A549 (cell line): ENCODE measurements at regions not wholly inside any gene's neighbourhood (a gene's known extent, or its start where the extent isn't known, plus 50 kb on each side); places are given as distances from the start of the nearest gene placed in this dataset.

Experiments used
- JUNB ChIP-seq: fragments of >200 bp; sonication (Bioruptor Twin); formaldehyde crosslinking; IDR thresholded peaks from 2 replicates; pipeline ENCODE4 v1.6.1; 2016
- KDM5A ChIP-seq: fragments of 200-600 bp; sonication (generic); IDR thresholded peaks from 2 replicates; pipeline ENCODE4 v1.6.1; 2016; ENCODE audit warnings: antibody characterized with exemption, mild to moderate bottlenecking
- MAFK ChIP-seq: fragments of 450-650 bp; IDR thresholded peaks from 2 replicates; pipeline ENCODE4 v1.6.1; 2014; ENCODE audit not compliant: partially characterized antibody
- NFE2L2 ChIP-seq: fragments of 150-350 bp; conservative IDR thresholded peaks from 2 replicates; pipeline ENCODE4 v1.6.1; 2014; ENCODE audit warnings: low read length
- RAD21 ChIP-seq, 2 experiments: fragments of >200 bp in 1 of 2; sonication (Bioruptor Twin) in 1 of 2; formaldehyde crosslinking in 1 of 2; IDR thresholded peaks in 1 of 2; conservative IDR thresholded peaks in 1 of 2; 2 replicates in 1 of 2; 3 replicates in 1 of 2; pipeline ENCODE4 v1.6.1; 2012 to 2018; ENCODE audit warnings: inconsistent platforms in 1 of 2
- TP53 ChIP-seq: fragments of 250-450 bp; sonication (Bioruptor Pico); IDR thresholded peaks from 2 replicates; pipeline ENCODE4 v1.5.0; 2021; ENCODE audit warnings: mild to moderate bottlenecking, moderate library complexity
- ZFP36 ChIP-seq: fragments of 450-650 bp; IDR thresholded peaks from 2 replicates; pipeline ENCODE4 v1.6.1; 2014; ENCODE audit warnings: borderline replicate concordance; ENCODE audit not compliant: partially characterized antibody
- ZSCAN20 ChIP-seq: fragments of 250-450 bp; sonication (Bioruptor Pico); IDR thresholded peaks from 2 replicates; pipeline ENCODE4 v1.8.0; 2022; ENCODE audit warnings: mild to moderate bottlenecking, moderate library complexity
- TF ChIP-seq, protein P1 (sequence below): fragments of 450-650 bp; IDR thresholded peaks from 2 replicates; pipeline ENCODE4 v1.6.1; 2014; ENCODE audit warnings: antibody characterized with exemption
- TF ChIP-seq, protein P2 (sequence below): fragments of >200 bp; sonication (Bioruptor Twin); formaldehyde crosslinking; IDR thresholded peaks from 3 replicates; pipeline ENCODE4 v1.5.1; 2016
- TF ChIP-seq, protein P3 (sequence below): IDR thresholded peaks from 2 replicates; pipeline ENCODE4 v1.6.1; 2012; ENCODE audit warnings: low read depth, borderline replicate concordance

DNA sequence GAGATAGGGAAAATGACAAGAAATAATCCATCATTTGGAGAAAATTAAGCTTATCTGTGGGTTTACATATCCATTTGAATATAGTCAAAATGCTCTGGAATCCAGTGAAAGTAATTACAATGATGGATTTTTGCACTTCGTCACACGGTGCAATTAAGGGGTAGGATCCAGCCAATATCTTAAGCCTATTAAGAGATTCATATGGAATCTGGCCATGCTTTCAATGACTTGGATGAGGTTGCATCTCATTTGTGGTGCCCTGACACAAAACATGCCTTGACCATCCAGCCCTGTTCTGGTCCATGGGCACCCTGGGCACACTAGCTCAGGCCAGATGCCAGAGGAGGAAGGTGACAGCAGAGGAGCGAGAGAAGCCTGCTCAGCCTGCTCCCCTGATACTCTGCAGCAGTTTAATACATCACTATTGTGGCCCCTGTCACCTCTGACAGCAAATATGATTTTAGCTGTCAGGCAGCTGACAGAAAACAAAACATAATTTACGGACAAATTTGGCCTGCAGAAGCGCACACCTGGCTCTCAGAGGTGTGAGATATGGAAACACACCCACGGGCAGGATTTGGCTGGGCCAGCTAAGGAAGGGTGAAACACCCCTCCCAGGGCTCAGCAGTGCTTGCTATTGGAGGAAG is 94.1 kb upstream of the ST8SIA3 start:
- TF ChIP-seq JUNB: no peak
- TF ChIP-seq, protein P1, sequence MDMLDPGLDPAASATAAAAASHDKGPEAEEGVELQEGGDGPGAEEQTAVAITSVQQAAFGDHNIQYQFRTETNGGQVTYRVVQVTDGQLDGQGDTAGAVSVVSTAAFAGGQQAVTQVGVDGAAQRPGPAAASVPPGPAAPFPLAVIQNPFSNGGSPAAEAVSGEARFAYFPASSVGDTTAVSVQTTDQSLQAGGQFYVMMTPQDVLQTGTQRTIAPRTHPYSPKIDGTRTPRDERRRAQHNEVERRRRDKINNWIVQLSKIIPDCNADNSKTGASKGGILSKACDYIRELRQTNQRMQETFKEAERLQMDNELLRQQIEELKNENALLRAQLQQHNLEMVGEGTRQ: no peak
- no peak for TF ChIP-seq MAFK
- no peak for TF ChIP-seq RAD21 (conservative IDR thresholded peaks at IDR 0.05 in 1 of 2, IDR thresholded peaks at IDR 0.05 in 1 of 2)
- TF ChIP-seq, protein P2, sequence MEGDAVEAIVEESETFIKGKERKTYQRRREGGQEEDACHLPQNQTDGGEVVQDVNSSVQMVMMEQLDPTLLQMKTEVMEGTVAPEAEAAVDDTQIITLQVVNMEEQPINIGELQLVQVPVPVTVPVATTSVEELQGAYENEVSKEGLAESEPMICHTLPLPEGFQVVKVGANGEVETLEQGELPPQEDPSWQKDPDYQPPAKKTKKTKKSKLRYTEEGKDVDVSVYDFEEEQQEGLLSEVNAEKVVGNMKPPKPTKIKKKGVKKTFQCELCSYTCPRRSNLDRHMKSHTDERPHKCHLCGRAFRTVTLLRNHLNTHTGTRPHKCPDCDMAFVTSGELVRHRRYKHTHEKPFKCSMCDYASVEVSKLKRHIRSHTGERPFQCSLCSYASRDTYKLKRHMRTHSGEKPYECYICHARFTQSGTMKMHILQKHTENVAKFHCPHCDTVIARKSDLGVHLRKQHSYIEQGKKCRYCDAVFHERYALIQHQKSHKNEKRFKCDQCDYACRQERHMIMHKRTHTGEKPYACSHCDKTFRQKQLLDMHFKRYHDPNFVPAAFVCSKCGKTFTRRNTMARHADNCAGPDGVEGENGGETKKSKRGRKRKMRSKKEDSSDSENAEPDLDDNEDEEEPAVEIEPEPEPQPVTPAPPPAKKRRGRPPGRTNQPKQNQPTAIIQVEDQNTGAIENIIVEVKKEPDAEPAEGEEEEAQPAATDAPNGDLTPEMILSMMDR: no peak
- TF ChIP-seq KDM5A: no peak
- no peak for TF ChIP-seq ZSCAN20 (CRISPR knock-in tag)
- no peak for TF ChIP-seq NFE2L2
- no peak for TF ChIP-seq ZFP36
- no peak for TF ChIP-seq TP53
- TF ChIP-seq, protein P3, sequence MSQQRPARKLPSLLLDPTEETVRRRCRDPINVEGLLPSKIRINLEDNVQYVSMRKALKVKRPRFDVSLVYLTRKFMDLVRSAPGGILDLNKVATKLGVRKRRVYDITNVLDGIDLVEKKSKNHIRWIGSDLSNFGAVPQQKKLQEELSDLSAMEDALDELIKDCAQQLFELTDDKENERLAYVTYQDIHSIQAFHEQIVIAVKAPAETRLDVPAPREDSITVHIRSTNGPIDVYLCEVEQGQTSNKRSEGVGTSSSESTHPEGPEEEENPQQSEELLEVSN: no peak
